Panc1 (cell line): ENCODE measurements at regions not wholly inside any gene's neighbourhood (a gene's known extent, or its start where the extent isn't known, plus 50 kb on each side); places are given as distances from the start of the nearest gene placed in this dataset.

Source experiments
- ATAC-seq: fragments of 200-7000 bp; cut with Tn5 transposase; 2 replicates; pipeline ENCODE4 v1.9.1; 2020; ENCODE audit warnings: mild to moderate bottlenecking, moderate library complexity
- BruUV-seq: library from RNA; stranded (reverse); fragments of 400-500 nt; replicated peaks from 2 replicates; lab custom pipeline; 2021; lab: Mats Ljungman, UMichigan
- CTCF ChIA-PET: fragments of 300-600 bp; sonication (Branson Sonifier 250); formaldehyde crosslinking; loops from one replicate; lab custom pipeline; 2022; ENCODE audit warnings: antibody characterized with exemption; lab: Charles Lee
- POLR2A ChIA-PET: fragments of 300-600 bp; sonication (Branson Sonifier 250); formaldehyde crosslinking; loops from one replicate; lab custom pipeline; 2022; ENCODE audit warnings: antibody characterized with exemption; lab: Charles Lee
- DNase-seq: peaks from one replicate; pipeline ENCODE4 v3.0.0-alpha.2; 2010; ENCODE audit warnings: low read depth, low spot score
- H3K27ac ChIP-seq: 2 replicates; pipeline ENCODE4 v1.5.1; 2011; ENCODE audit warnings: mild to moderate bottlenecking, low read length, inconsistent platforms
- H3K27me3 ChIP-seq: fragments of 200-500 bp; sonication (Bioruptor generic); 2 replicates; pipeline ENCODE4 v1.6.0; 2014; ENCODE audit warnings: low read length, inconsistent platforms; ENCODE audit not compliant: control insufficient read depth, insufficient read depth
- H3K36me3 ChIP-seq: fragments of 200-500 bp; sonication (Bioruptor generic); 2 replicates; pipeline ENCODE4 v1.5.1; 2014; ENCODE audit warnings: inconsistent platforms, mild to moderate bottlenecking, low read length, moderate library complexity; ENCODE audit not compliant: control insufficient read depth, insufficient read depth
- H3K4me1 ChIP-seq: 2 replicates; pipeline ENCODE4 v1.5.1; 2011; ENCODE audit warnings: inconsistent platforms, mild to moderate bottlenecking, low read length, moderate library complexity; ENCODE audit not compliant: control insufficient read depth, insufficient read depth
- H3K4me3 ChIP-seq, 2 experiments: 2 replicates each; pipeline ENCODE4 v1.5.1; 2011 to 2012; ENCODE audit warnings: low read depth in 2 of 2, low read length in 2 of 2, mild to moderate bottlenecking in 2 of 2, inconsistent platforms in 1 of 2, moderate library complexity in 1 of 2
- H3K9me3 ChIP-seq: fragments of 200-500 bp; sonication (Bioruptor generic); 2 replicates; pipeline ENCODE4 v1.5.1; 2014; ENCODE audit warnings: low read depth, mild to moderate bottlenecking, inconsistent platforms, low read length, moderate library complexity; ENCODE audit not compliant: control insufficient read depth, insufficient read depth
- POLR2AphosphoS5 ChIP-seq: IDR thresholded peaks from 2 replicates; pipeline ENCODE4 v1.6.1; 2012; ENCODE audit warnings: mild to moderate bottlenecking, low read depth, low read length, moderate library complexity
- SIN3A ChIP-seq: IDR thresholded peaks from 2 replicates; pipeline ENCODE4 v1.6.1; 2012; ENCODE audit warnings: low read depth, mild to moderate bottlenecking, low read length, moderate library complexity, borderline replicate concordance; ENCODE audit not compliant: insufficient read depth
- TCF7L2 ChIP-seq: IDR thresholded peaks from 2 replicates; pipeline ENCODE4 v1.6.1; 2011; ENCODE audit warnings: mild to moderate bottlenecking, low read depth, low read length, inconsistent platforms
- in situ Hi-C: cut with HindIII; loops from 2 replicates; pipeline ENCODE4 v1.10.0; 2016; ENCODE audit warnings: low sequenced_read_pairs, low pct_unique_long_range_greater_than_20kb
- intact Hi-C: fragments of 100-400 bp; cut with micrococcal nuclease; formaldehyde crosslinking; loops from one replicate; pipeline ENCODE4 v1.10.0; 2022; ENCODE audit not compliant: unreplicated experiment
- TF ChIP-seq, protein P1 (sequence below): fragments of 450-650 bp; IDR thresholded peaks from 2 replicates; pipeline ENCODE4 v1.5.1; 2017; ENCODE audit warnings: mild to moderate bottlenecking
- TF ChIP-seq, protein P2 (sequence below), 2 experiments: IDR thresholded peaks; 2 replicates each; pipeline ENCODE4 v1.6.1; 2011 to 2012; ENCODE audit warnings: low read depth in 2 of 2, control low read depth in 1 of 2, low read length in 1 of 2, mild to moderate bottlenecking in 1 of 2, moderate library complexity in 1 of 2; ENCODE audit not compliant: insufficient read depth in 1 of 2

DNA sequence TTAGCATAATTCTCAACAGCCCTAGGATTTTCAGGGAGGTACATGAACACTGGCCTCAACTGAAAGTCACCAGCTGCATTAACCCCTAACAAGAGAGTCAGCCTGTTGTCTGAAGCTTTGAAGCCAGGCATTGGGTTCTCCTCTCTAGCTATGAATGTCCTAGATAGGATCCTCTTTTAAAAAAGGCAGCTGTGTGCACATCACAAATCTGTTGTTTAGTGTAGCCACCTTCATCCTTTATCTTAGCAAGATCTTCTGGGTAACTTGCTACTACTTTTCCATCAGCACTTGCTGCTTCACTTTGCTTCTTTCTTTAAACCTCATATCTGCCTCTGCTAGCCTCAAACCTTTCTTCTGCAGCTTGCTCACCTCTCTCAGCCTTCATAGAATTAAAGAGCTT lies 1692.1 kb downstream of the EFNB2 start:
- no peak overlapping the region for H3K27ac ChIP-seq
- in situ Hi-C loops = no loop called here
- H3K4me1 ChIP-seq = no peaks in the 10 kb centered on the region
- DNase-seq (no peak), ATAC-seq (no peak)
- H3K27me3 ChIP-seq = no peaks in the 10 kb centered on the region
- ChIA-PET POLR2A (no interaction called here), CTCF (no interaction called here)
- no peak overlapping the region for H3K4me3 ChIP-seq
- TF ChIP-seq, protein P1, sequence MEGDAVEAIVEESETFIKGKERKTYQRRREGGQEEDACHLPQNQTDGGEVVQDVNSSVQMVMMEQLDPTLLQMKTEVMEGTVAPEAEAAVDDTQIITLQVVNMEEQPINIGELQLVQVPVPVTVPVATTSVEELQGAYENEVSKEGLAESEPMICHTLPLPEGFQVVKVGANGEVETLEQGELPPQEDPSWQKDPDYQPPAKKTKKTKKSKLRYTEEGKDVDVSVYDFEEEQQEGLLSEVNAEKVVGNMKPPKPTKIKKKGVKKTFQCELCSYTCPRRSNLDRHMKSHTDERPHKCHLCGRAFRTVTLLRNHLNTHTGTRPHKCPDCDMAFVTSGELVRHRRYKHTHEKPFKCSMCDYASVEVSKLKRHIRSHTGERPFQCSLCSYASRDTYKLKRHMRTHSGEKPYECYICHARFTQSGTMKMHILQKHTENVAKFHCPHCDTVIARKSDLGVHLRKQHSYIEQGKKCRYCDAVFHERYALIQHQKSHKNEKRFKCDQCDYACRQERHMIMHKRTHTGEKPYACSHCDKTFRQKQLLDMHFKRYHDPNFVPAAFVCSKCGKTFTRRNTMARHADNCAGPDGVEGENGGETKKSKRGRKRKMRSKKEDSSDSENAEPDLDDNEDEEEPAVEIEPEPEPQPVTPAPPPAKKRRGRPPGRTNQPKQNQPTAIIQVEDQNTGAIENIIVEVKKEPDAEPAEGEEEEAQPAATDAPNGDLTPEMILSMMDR = no peak
- TF ChIP-seq SIN3A (no peak), POLR2AphosphoS5 (no peak), TCF7L2 (no peak)
- TF ChIP-seq, protein P2, sequence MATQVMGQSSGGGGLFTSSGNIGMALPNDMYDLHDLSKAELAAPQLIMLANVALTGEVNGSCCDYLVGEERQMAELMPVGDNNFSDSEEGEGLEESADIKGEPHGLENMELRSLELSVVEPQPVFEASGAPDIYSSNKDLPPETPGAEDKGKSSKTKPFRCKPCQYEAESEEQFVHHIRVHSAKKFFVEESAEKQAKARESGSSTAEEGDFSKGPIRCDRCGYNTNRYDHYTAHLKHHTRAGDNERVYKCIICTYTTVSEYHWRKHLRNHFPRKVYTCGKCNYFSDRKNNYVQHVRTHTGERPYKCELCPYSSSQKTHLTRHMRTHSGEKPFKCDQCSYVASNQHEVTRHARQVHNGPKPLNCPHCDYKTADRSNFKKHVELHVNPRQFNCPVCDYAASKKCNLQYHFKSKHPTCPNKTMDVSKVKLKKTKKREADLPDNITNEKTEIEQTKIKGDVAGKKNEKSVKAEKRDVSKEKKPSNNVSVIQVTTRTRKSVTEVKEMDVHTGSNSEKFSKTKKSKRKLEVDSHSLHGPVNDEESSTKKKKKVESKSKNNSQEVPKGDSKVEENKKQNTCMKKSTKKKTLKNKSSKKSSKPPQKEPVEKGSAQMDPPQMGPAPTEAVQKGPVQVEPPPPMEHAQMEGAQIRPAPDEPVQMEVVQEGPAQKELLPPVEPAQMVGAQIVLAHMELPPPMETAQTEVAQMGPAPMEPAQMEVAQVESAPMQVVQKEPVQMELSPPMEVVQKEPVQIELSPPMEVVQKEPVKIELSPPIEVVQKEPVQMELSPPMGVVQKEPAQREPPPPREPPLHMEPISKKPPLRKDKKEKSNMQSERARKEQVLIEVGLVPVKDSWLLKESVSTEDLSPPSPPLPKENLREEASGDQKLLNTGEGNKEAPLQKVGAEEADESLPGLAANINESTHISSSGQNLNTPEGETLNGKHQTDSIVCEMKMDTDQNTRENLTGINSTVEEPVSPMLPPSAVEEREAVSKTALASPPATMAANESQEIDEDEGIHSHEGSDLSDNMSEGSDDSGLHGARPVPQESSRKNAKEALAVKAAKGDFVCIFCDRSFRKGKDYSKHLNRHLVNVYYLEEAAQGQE (IDR thresholded peaks at IDR 0.05; ENCODE audit: insufficient read depth in 1 of 2, low read depth in 2 of 2, low read length in 1 of 2) = no peak
- no peaks in the 10 kb centered on the region for H3K9me3 ChIP-seq
- no TSS peak for BruUV-seq
- H3K36me3 ChIP-seq = no peaks in the 10 kb centered on the region
- intact Hi-C loops = no loop called here

DNA sequence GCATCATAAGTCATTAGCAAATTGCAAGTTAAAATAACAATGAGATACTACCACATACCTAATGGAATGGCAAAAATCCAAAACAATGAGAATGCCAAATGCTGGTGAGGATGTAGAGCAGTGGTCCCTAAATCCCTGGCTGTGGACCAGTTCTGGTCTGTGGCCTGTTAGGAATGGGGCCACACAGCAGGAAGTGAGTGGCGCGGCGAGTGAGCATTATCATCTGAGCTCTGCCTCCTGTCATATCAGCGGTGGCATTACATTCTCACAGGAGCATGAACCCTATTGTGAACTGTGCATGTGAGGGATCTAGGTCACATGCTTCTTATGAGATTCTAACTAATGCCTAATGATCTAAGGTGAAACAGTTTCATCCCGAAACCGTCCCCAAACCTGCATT lies 1694.4 kb downstream of the EFNB2 start:
- CTCF ChIA-PET = no interaction called here
- ATAC-seq (no peak), DNase-seq (no peak)
- no peak overlapping the region for H3K4me3 ChIP-seq
- no peak for TF ChIP-seq SIN3A
- no peak for TF ChIP-seq TCF7L2
- TF ChIP-seq, protein P2 (IDR thresholded peaks at IDR 0.05; ENCODE audit: insufficient read depth in 1 of 2, low read depth in 2 of 2, low read length in 1 of 2) = no peak
- TF ChIP-seq, protein P1 = no peak
- no peak for TF ChIP-seq POLR2AphosphoS5
- H3K36me3 ChIP-seq = no peaks in the 10 kb centered on the region
- in situ Hi-C loops = no loop called here
- no peak overlapping the region for H3K27ac ChIP-seq
- H3K27me3 ChIP-seq = no peaks in the 10 kb centered on the region
- H3K4me1 ChIP-seq = no peaks in the 10 kb centered on the region
- BruUV-seq = no TSS peak
- no peaks in the 10 kb centered on the region for H3K9me3 ChIP-seq
- POLR2A ChIA-PET = no interaction called here
- intact Hi-C loops = no loop called here
